ENCODE measurements at regions not wholly inside any gene's neighbourhood (a gene's known extent, or its start where the extent isn't known, plus 50 kb on each side); places are given as distances from the start of the nearest gene placed in this dataset.

DNA sequence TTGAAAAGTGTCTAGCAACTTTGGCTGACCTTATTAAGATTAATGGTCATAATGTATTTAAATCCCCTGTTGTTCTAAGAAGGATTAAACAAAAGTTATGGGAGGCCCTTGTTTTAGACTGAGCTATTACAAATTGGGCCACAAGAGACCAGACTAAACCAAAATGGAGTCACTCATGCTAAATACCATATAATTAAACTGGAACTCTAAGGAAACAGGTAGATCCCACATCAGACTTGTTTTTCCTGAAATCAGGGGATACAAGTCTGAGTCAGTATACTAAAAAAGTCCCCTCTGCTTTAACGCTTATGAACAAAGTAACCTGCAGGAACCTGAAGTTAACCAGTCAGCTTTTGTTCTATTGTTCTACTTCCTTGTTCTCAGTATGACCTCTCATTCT is 305.9 kb upstream of the SGCG start:
- TF ChIP-seq, protein P1, sequence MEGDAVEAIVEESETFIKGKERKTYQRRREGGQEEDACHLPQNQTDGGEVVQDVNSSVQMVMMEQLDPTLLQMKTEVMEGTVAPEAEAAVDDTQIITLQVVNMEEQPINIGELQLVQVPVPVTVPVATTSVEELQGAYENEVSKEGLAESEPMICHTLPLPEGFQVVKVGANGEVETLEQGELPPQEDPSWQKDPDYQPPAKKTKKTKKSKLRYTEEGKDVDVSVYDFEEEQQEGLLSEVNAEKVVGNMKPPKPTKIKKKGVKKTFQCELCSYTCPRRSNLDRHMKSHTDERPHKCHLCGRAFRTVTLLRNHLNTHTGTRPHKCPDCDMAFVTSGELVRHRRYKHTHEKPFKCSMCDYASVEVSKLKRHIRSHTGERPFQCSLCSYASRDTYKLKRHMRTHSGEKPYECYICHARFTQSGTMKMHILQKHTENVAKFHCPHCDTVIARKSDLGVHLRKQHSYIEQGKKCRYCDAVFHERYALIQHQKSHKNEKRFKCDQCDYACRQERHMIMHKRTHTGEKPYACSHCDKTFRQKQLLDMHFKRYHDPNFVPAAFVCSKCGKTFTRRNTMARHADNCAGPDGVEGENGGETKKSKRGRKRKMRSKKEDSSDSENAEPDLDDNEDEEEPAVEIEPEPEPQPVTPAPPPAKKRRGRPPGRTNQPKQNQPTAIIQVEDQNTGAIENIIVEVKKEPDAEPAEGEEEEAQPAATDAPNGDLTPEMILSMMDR (IDR thresholded peaks at IDR 0.05): no peak
- TF ChIP-seq EZH2 (IDR thresholded peaks at IDR 0.05; ENCODE audit: borderline replicate concordance, insufficient read depth, low read depth, low read length, poor library complexity, severe bottlenecking): no peak

Data from B cell (primary cell).